HG03442 (cell line): ENCODE measurements at regions not wholly inside any gene's neighbourhood (a gene's known extent, or its start where the extent isn't known, plus 50 kb on each side); places are given as distances from the start of the nearest gene placed in this dataset.

Source experiments
- ATAC-seq: cut with Tn5 transposase; IDR thresholded peaks from one replicate; pipeline ENCODE4 v1.9.1; 2021; ENCODE audit warnings: mild to moderate bottlenecking, moderate library complexity; ENCODE audit not compliant: unreplicated experiment

DNA sequence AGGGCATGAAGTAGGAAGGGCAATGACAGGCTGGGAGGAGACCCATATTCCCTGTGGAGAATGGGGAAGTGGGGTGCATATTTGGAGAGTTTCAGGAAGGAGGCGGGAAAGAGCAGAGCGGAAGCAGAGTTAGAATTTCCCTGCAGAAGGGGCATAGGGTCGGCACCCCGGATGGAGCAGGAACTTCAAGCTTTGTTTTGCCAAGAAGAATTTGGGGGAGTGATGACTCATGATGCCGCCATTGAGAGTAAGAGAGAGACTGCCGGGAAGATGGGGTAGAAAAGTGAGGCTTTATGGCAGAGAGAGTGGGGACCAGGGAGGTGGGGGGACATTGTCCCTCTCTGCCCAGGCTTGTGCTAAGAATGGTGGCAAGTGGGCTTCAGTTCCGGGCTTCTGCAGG is 50.3 kb upstream of the EPB41L1 start:
- no peak for ATAC-seq
